ENCODE measurements at regions not wholly inside any gene's neighbourhood (a gene's known extent, or its start where the extent isn't known, plus 50 kb on each side); places are given as distances from the start of the nearest gene placed in this dataset.

DNA sequence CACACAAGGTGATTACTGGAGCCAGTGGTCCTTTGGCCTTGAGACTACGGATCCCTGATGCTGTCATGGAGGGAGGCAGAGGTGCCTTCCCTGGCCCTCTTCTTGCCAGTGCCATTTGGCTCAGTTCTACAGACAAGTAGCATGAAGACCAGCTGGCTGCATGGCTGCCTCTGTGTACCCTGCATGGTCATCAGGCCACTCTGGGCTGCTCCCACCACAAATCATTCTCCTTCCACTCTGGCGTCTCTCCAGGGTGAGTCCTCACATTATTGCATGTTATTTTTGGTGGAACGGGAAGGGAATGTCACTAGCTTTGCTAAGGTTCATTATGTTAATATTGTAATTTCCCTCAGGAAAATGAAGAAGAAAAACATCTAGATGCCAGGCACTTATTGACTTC, 229.8 kb downstream of the VAPA start:
- no peak for TF ChIP-seq POLR2A (IDR thresholded peaks at IDR 0.05)
- TF ChIP-seq, protein P1, sequence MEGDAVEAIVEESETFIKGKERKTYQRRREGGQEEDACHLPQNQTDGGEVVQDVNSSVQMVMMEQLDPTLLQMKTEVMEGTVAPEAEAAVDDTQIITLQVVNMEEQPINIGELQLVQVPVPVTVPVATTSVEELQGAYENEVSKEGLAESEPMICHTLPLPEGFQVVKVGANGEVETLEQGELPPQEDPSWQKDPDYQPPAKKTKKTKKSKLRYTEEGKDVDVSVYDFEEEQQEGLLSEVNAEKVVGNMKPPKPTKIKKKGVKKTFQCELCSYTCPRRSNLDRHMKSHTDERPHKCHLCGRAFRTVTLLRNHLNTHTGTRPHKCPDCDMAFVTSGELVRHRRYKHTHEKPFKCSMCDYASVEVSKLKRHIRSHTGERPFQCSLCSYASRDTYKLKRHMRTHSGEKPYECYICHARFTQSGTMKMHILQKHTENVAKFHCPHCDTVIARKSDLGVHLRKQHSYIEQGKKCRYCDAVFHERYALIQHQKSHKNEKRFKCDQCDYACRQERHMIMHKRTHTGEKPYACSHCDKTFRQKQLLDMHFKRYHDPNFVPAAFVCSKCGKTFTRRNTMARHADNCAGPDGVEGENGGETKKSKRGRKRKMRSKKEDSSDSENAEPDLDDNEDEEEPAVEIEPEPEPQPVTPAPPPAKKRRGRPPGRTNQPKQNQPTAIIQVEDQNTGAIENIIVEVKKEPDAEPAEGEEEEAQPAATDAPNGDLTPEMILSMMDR (IDR thresholded peaks at IDR 0.05) = no peak

Data from prostate gland (tissue), 2 donors.